GM21526 (cell line): ENCODE measurements at regions not wholly inside any gene's neighbourhood (a gene's known extent, or its start where the extent isn't known, plus 50 kb on each side); places are given as distances from the start of the nearest gene placed in this dataset.
"Not testable (repeated sequence)": the region's sequence is repeated elsewhere in the genome, so short reads cannot be mapped to it uniquely, and the experiment has no call there.

Source experiments
- ATAC-seq: cut with Tn5 transposase; IDR thresholded peaks from one replicate; pipeline ENCODE4 v1.9.1; 2021; ENCODE audit warnings: moderate library complexity; ENCODE audit not compliant: unreplicated experiment, low FRiP score

DNA sequence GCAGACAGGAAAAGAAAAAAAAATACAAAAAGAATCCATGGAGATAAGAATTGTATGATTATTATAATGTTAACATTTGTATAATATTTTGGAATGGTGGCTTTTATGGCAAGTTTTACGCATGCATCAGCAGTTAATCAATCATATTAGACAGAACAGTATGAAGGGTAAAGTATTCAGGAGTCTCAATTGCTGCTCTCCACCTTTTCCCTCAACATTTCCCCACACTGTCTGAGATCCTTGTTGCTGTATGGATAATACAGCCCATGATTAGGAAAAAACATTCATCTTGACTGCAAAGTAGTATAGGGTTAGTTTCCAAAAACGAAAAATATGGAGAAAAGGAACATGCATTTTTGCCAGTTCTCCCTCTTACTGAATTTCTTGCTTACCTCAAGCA, 755.3 kb upstream of the ARPP21 start:
- no peak for ATAC-seq

GRCh38 chr3:34886443-34886842, 752.9 kb upstream of the ARPP21 start:
- ATAC-seq = no peak

GRCh38 chr3:34889641-34890040, 749.7 kb upstream of the ARPP21 start:
- ATAC-seq = no peak

DNA sequence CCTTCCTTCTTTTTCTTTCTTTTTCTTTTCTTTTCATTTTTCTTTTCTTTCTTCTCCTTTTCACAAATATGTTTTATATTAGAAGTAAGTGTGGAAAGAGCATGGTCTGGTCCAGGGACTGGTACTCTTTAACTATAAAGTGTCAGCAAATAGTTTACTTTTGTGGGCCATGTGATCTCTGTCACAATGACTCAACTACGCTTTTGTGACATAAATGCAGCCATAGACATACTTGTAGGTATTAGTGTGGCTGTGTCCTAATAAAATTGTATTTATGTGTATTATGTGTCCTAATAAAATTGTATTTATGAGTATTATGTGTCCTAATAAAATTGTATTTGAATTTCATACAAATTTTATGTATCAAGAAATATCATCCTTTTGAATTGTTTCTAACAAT, 749.1 kb upstream of the ARPP21 start:
- ATAC-seq = no peak

- ATAC-seq = no peak
Measured at GRCh38 chr3:34891941-34892340, 747.4 kb upstream of the ARPP21 start.

GRCh38 chr3:34895841-34896240, 743.5 kb upstream of the ARPP21 start:
- ATAC-seq = no peak

DNA sequence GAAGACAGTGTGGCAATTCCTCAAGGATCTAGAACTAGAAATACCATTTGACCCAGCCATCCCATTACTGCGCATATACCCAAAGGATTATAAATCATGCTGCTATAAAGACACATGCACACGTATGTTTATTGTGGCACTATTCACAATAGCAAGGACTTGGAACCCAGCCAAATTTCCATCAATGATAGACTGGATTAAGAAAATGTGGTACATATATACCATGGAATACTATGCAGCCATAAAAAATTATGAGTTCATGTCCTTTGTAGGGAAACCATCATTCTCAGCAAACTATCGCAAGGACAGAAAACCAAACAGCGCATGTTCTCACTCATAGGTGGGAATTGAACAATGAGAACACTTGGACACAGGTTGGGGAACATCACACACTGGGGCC, 729.6 kb upstream of the ARPP21 start:
- not testable (repeated sequence) for ATAC-seq

DNA sequence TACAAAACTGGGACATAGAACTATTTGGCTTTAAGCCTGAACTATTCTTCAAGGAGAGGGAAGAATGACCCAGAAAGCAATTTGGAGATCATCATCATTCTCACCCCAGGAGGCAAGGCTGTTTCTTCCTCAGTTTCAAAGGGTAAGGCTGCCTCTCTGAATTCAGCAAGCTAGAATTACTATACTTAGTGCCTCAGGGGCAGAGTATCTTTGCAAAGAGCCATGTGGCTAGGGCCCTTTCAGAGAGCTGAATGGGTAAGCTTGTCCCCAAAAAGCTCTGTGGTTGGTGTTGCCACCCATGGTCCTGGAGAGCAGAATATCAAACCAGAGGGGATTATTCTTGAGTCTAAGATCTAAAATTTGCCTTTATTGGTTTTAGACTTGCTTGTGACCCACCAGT, 720.3 kb upstream of the ARPP21 start:
- no peak for ATAC-seq

- no peak for ATAC-seq
Measured at GRCh38 chr3:34920806-34921205, 718.5 kb upstream of the ARPP21 start.

- ATAC-seq = no peak
Measured at GRCh38 chr3:34924961-34925360, 714.4 kb upstream of the ARPP21 start.

DNA sequence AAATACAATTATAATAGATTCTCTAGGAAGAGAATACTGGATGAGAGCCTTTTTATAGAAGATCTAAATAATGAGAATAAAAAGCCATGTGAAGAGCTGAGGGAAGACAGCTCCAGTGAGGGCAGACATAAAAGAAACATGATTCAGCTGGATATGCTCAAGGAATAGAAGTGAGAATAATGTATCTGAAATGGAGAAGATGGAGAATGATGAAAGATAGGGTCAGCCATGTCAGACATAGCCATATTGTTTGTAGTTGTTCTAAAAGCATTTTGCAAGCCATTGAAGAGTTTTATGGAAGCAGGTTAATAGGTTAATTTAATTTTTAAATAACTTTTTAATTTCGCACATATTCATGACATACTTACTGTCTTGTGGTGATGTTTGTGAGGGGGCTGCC, 713.5 kb upstream of the ARPP21 start:
- ATAC-seq = no peak

- no peak for ATAC-seq
Measured at GRCh38 chr3:34929036-34929435, 710.3 kb upstream of the ARPP21 start.

GRCh38 chr3:34934660-34935059, 704.7 kb upstream of the ARPP21 start:
- ATAC-seq = no peak

GRCh38 chr3:34938784-34939183, 700.5 kb upstream of the ARPP21 start:
- ATAC-seq = no peak

- ATAC-seq = no peak
Measured at GRCh38 chr3:34942256-34942655, 697.1 kb upstream of the ARPP21 start.

GRCh38 chr3:34947834-34948233, 691.5 kb upstream of the ARPP21 start:
- ATAC-seq = no peak

- ATAC-seq = no peak
Measured at GRCh38 chr3:34948517-34948916, 690.8 kb upstream of the ARPP21 start.

GRCh38 chr3:34955680-34956079, 683.6 kb upstream of the ARPP21 start:
- ATAC-seq = no peak

- ATAC-seq = no peak
Measured at GRCh38 chr3:34956511-34956910, 682.8 kb upstream of the ARPP21 start.

DNA sequence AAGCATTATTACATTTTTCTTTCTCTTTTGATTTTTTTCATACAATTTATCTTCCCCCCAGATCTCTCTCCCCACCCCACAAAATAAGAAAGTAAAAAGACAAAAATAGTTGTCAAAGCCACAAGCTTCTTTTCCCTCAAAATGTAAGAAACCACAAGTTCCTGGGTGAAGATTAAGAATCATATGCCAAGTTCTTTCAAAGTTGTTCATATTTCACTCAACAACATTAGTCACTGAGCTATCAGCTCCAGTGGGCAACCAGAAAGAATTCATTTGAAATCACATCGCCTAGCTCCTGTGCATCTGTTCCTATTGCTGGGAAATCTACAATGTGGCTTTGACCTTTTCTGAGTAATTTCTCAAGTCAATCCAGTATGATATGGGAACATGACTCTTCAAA, 681.6 kb upstream of the ARPP21 start:
- ATAC-seq = no peak

DNA sequence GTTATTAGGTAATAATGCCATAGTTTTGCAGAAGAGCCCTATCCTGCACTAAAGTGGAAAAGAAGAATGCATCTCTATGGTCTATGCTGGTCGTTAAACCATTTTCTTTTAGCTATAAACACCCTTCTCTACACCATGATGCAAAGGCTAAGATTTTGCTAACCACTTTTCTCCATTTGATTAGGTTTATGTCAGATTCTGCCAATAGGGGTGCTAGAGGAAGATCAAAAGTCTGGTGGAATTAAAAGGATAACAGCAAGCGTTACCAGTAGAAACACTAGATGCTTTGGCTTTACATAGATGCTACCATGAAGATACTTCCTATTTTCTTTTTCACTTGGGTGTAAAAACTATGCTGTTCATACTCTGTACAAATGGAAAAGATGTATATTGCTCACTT, 669.8 kb upstream of the ARPP21 start:
- no peak for ATAC-seq

DNA sequence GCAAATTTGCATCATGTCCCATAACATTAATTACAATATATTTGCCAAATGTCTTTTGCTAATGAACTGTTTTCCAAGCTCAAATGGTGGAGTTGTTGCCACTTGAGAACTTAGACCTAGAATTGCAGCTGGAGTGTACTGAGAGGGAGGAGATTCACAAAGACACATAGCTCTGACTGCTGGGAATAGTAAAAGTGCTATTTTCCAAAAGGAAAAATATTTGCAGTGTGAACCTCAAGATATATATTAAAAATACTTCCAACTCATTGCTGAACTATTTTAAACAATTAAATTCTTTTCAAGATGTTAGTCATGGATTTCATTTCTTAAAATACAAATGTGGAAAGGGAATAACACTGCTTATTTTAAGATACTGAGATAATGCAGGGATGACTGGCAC, 666.8 kb upstream of the ARPP21 start:
- no peak for ATAC-seq

- ATAC-seq = no peak
Measured at GRCh38 chr3:34973586-34973985, 665.7 kb upstream of the ARPP21 start.

DNA sequence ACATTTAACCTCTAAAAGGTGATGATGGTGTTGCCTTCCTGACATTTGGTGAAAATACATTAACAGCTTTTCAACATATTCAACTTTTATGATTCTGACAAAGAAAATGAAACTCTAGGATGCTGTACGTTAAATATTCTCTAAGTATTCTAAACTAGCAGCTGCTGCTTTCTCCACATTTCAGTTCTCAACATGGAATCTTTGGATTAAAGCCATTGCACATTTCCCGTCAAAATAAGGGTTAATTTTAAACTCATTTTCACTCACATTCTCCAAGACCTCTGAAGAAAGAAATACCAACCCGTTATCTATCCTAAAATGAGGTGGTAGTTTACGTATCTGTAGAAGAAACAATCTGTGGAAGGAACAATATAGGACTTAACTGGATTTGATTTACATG, 655.7 kb upstream of the ARPP21 start:
- ATAC-seq = no peak
